Neuron (in vitro differentiated cells): ENCODE measurements at regions not wholly inside any gene's neighbourhood (a gene's known extent, or its start where the extent isn't known, plus 50 kb on each side); places are given as distances from the start of the nearest gene placed in this dataset.

Experiments used
- H2AFZ ChIP-seq: one replicate; pipeline ENCODE4 v1.6.1; 2013; ENCODE audit warnings: low read depth, mild to moderate bottlenecking, inconsistent platforms, low read length, moderate library complexity
- H3K27me3 ChIP-seq: one replicate; pipeline ENCODE4 v1.6.1; 2013; ENCODE audit warnings: low read length; ENCODE audit not compliant: insufficient read depth
- H3K36me3 ChIP-seq: one replicate; pipeline ENCODE4 v1.6.1; 2013; ENCODE audit warnings: low read length; ENCODE audit not compliant: insufficient read depth
- H3K4me1 ChIP-seq: one replicate; pipeline ENCODE4 v1.6.1; 2013; ENCODE audit warnings: low read length; ENCODE audit not compliant: insufficient read depth
- H3K4me3 ChIP-seq: 2 replicates; pipeline ENCODE4 v1.5.1; 2013; ENCODE audit warnings: mild to moderate bottlenecking, low read length, moderate library complexity
- H3K9me3 ChIP-seq: one replicate; pipeline ENCODE4 v1.6.1; 2013; ENCODE audit warnings: low read length

DNA sequence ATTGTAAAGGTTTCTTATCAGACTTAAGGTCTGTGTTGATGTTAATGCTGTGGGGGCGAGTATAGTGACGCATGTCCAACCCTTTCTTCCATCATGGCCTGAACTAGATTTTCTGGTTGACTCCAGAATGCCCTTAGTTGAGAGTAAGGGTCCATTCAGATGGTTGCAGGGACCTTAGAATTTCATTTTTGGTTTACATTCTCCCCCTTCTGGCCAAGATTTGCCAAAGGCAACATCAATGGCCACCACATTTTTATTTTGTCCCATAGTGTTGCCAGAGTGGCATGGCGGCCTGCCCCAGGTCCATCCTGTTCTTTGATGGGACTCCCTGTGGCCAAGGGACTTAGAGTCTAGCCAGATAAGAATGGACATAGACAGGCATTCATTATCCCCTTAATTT, 368.5 kb downstream of the GPM6A start:
- Histone ChIP-seq H3K4me1 (no peaks in the 10 kb centered on the region), H3K36me3 (no peaks in the 10 kb centered on the region), H3K27me3 (no peaks in the 10 kb centered on the region), H3K9me3 (no peaks in the 10 kb centered on the region), H3K4me3 (no peak overlapping the region), H2AFZ (no peak overlapping the region)

DNA sequence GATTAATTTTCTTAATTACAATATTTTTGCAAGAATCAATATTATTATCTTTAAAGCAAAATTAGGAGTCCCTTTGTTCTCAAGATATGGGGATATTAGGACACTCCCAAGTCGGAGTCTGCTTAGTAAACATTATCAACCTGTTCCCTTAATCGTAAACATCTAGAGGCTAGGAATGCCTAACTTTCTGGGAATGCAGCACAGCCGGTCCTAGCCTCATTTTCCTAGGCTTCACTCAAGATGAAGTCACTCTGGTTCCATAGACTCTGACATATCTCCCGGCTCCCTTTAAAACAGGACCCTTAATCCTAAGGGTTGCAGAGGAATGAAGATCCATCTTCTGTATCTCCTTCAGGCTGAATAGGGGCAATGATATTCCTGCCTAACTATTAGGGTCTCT, 367.6 kb downstream of the GPM6A start:
- no peaks in the 10 kb centered on the region for H3K36me3 ChIP-seq
- no peaks in the 10 kb centered on the region for H3K9me3 ChIP-seq
- H3K27me3 ChIP-seq = no peaks in the 10 kb centered on the region
- no peak overlapping the region for H3K4me3 ChIP-seq
- no peak overlapping the region for H2AFZ ChIP-seq
- no peaks in the 10 kb centered on the region for H3K4me1 ChIP-seq

DNA sequence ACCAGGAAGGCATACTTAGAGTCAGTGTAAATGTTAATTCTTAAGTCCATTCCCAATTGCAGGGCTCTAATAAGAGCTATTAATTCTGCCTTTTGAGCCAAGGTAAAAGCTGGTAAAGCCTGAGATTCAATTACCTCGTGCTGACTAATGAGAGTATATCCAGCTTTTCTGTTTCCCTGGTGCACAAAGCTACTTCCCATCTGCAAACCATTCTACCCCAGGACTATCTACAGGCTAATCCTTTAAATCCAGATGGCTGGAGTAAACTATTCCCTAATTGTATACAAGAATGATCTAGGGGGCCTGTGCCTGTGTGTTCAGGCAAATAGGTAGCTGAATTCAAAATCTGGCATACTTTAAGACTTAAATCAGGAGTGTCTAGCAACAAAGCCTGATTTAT, 365.0 kb downstream of the GPM6A start:
- no peaks in the 10 kb centered on the region for H3K4me1 ChIP-seq

DNA sequence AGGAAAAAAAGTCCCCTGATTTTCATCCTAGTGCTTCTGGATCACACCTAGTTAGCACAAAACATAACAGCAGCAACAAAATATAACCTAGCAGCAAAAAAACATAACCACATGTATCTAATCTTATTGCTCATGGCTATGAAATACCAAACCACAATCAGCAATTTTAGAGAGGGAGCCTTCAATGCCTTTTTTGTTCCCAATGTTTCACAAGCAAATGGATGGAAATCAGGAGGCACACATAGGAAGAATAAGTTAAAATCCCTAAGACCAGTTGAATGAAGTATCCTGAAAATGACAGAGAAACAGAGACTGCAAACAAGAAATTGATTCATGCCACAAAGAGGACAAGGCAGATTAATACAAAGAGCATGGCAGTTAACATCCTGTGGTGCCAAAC, 361.6 kb downstream of the GPM6A start:
- Histone ChIP-seq H3K4me3 (no peak overlapping the region), H3K4me1 (no peaks in the 10 kb centered on the region), H3K9me3 (peaks cover 2% of the 10 kb centered on the region), H2AFZ (no peak overlapping the region), H3K36me3 (no peaks in the 10 kb centered on the region), H3K27me3 (no peaks in the 10 kb centered on the region)

More for the DNA sequence above, 365.0 kb downstream of the GPM6A start:
- no peaks in the 10 kb centered on the region for H3K9me3 ChIP-seq
- H3K4me3 ChIP-seq = no peak overlapping the region
- H2AFZ ChIP-seq = no peak overlapping the region
- H3K27me3 ChIP-seq = no peaks in the 10 kb centered on the region
- H3K36me3 ChIP-seq = no peaks in the 10 kb centered on the region

DNA sequence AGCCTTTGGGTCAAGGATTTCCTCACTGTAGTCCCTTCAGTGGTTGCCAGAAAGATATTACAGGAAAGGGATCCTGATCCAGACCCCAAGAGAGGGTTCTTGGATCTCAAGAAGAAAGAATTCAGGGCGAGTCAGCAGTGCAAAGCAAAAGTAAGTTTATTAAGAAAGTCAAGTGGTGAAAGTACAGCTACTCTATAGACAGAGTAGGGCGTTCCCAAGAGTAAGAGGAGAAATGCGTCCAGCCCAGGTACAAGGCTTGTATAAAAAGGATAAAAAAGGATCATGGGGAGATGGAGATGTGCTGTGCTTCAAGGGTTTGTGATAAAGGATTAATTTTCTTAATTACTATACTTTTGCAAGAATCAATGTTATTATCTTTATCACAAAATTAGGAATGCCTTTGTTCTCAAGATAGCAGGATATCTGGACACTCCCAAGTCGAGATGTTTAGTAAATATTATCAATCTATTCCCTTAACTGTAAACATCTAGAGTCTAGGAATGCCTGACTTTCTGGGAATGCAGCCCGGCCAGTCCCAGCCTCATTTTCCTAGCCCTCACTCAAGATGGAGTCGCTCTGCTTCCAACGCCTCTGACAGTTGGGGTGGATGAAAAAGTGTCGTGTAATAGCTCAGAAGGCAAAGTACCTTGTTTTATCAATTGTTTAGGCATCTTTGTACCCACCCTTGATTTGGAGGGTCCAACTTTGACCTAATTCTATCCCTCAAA, 360.7 kb downstream of the GPM6A start:
- H3K4me1 ChIP-seq = no peaks in the 10 kb centered on the region
- H3K4me3 ChIP-seq = no peak overlapping the region
- no peaks in the 10 kb centered on the region for H3K36me3 ChIP-seq
- H2AFZ ChIP-seq = no peak overlapping the region
- H3K9me3 ChIP-seq = peaks cover 2% of the 10 kb centered on the region
- H3K27me3 ChIP-seq = no peaks in the 10 kb centered on the region

DNA sequence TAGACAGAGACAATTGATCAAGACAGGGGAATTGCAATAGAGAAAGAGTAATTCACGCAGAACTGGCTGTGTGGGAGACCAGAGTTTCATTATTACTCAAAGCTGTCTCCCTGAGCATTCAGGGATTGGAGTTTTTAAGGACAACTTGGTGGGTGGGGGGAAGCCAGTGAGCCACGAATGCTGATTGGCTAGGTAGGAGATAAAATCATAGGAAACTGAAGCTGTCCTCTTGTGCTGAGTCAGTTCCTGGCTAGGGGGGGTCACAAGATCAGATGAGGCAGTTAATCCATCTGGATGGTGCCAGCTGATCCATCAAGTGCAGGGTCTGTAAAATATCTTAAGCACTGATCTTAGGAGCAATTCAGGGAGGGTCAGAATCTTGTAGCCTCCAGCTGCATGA, 358.6 kb downstream of the GPM6A start:
- no peak overlapping the region for H2AFZ ChIP-seq
- no peak overlapping the region for H3K4me3 ChIP-seq
- no peaks in the 10 kb centered on the region for H3K27me3 ChIP-seq
- H3K9me3 ChIP-seq = peaks cover 2% of the 10 kb centered on the region
- no peaks in the 10 kb centered on the region for H3K36me3 ChIP-seq
- H3K4me1 ChIP-seq = no peaks in the 10 kb centered on the region

DNA sequence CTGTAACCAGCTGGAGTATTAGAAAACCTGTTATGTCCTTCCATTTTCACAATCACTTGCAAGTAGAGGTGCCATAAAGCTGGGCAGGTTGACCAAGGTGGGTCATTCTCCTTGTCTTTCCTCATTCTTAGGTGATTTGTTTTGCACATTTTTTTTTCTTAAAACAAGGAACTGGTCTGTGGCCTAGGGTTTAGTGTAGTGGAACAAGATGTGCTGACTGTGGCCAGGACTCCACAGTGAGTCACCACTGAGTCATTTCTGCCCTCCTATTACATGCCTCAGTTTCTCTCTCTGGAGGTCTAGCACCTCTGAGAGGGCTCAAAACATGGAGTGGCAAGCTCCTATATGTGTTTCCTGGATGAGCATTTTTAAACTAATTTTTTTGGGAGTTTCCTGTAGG, 355.9 kb downstream of the GPM6A start:
- Histone ChIP-seq H3K4me3 (no peak overlapping the region), H3K27me3 (no peaks in the 10 kb centered on the region), H2AFZ (no peak overlapping the region), H3K4me1 (no peaks in the 10 kb centered on the region), H3K36me3 (no peaks in the 10 kb centered on the region), H3K9me3 (peaks cover 2% of the 10 kb centered on the region)

DNA sequence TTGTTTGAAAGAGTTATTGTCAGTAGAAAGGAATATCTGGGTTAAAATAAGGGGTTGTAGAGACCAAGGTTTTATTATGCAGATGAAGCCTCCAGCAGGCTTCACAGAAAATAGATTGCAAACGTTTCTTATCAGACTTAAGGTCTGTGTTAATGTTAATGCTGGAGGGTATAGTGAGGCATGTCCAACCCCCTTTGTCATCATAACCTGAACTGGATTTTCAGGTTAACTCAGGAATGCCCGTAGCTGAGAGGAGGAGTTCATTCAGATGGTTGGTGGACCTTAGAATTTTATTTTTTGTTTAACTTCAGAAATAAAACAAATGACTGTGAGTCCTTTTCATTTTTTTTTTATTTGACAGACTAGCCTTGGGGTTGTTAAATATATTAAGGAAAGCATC, 354.1 kb downstream of the GPM6A start:
- H3K36me3 ChIP-seq = no peaks in the 10 kb centered on the region
- H3K27me3 ChIP-seq = no peaks in the 10 kb centered on the region
- peaks cover 2% of the 10 kb centered on the region for H3K9me3 ChIP-seq
- no peak overlapping the region for H3K4me3 ChIP-seq
- H2AFZ ChIP-seq = no peak overlapping the region
- H3K4me1 ChIP-seq = no peaks in the 10 kb centered on the region

DNA sequence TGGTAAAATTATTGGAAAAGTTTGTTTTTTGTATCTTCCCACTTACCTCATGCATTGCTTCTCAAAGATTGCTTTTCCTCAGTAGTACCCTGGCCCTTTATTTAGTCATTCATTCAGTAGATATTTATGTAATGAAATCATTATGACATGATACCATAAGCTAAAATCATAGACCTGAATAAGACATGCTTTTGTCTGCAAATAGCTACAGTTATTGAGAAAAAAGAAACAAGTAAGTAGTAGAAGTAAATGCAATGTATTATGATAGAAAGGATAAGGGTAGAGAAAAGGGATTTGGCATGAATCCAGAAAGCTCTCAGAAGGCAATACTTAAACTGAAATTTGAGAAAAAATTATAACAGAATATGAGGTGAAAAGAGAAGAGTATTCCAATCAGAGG, 352.5 kb downstream of the GPM6A start:
- Histone ChIP-seq H3K9me3 (peaks cover 2% of the 10 kb centered on the region), H3K36me3 (no peaks in the 10 kb centered on the region), H3K27me3 (no peaks in the 10 kb centered on the region), H2AFZ (no peak overlapping the region), H3K4me3 (no peak overlapping the region), H3K4me1 (no peaks in the 10 kb centered on the region)

DNA sequence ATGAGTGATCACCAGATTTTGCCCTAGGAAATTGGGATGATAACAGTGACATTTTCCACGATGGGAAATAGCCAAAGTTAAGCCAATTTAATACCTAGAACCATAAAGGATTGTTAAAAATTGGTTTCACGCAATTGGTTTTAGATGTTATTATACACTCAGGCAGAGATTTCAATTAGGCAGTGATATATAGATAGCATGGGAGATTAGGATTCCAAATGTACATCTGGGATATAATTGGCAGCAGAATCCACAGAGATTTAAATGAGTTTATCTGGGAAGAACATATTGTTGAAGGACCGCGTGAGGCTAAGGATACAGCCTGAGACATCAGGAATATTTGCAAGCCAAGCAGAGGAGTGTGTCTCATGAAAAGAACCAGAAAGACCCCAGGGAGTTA, 351.6 kb downstream of the GPM6A start:
- Histone ChIP-seq H3K27me3 (no peaks in the 10 kb centered on the region), H3K36me3 (no peaks in the 10 kb centered on the region), H3K9me3 (no peaks in the 10 kb centered on the region), H3K4me3 (no peak overlapping the region), H3K4me1 (no peaks in the 10 kb centered on the region), H2AFZ (no peak overlapping the region)

DNA sequence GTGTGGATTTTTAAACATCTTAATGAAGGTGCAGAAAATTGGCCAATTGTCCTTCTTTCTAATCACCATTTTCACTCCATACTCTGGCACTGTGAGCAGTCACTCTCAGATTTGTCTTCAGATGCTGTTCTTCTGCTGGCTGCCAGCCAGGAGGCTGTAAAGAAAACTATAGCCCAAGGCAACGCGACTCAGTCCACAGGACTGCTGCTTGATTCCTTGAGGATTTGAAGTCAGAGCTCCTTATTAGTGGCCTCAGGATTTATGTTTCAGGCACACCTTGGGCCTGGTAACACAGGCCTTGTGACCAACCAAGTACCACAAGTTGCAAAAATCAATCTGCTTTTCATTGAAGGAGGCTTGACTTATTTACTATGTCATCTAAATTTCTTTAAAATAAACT, 342.6 kb downstream of the GPM6A start:
- H2AFZ ChIP-seq = no peak overlapping the region
- H3K4me1 ChIP-seq = no peaks in the 10 kb centered on the region
- H3K27me3 ChIP-seq = no peaks in the 10 kb centered on the region
- no peak overlapping the region for H3K4me3 ChIP-seq
- H3K9me3 ChIP-seq = no peaks in the 10 kb centered on the region
- no peaks in the 10 kb centered on the region for H3K36me3 ChIP-seq

DNA sequence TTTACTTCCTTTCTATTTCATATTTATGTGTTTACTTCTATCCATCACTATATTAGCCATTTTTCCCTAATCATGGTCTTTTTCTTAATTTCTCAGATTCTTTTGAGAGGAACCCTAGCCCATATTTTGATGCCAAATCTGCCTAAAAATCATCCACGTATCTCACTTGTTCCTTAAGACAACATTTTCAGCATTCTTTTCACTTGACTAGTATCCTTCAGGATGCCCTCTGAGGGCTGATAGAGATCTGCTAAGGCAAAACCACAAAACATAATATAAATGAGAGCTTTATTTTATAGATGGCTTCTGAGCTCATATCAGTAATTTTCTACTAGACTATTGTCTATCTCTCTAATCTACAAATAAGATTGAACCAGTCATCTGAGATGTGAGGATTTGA, 341.9 kb downstream of the GPM6A start:
- H3K36me3 ChIP-seq = no peaks in the 10 kb centered on the region
- no peaks in the 10 kb centered on the region for H3K27me3 ChIP-seq
- no peaks in the 10 kb centered on the region for H3K9me3 ChIP-seq
- H2AFZ ChIP-seq = no peak overlapping the region
- H3K4me3 ChIP-seq = no peak overlapping the region
- no peaks in the 10 kb centered on the region for H3K4me1 ChIP-seq

DNA sequence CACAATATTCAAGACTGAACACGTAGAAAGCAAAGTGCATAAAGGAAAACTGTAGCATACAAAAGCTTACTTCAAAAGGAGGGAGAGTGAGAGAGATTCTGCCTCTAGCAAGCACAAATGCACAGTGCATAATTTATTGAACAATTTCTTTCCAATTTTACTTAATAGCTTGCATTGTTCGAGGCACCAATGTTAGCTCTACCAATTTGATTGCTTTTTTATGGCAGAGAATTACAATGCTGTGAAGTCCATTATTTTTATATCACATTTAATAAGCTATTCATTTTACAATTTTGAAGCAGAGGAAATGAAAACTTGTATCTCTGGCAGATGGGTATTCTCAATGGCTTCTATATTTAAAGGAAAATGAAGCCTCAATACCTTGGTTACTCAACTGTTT, 331.7 kb downstream of the GPM6A start:
- Histone ChIP-seq H3K4me1 (no peaks in the 10 kb centered on the region), H3K4me3 (no peak overlapping the region), H2AFZ (no peak overlapping the region), H3K27me3 (no peaks in the 10 kb centered on the region), H3K9me3 (no peaks in the 10 kb centered on the region), H3K36me3 (no peaks in the 10 kb centered on the region)

DNA sequence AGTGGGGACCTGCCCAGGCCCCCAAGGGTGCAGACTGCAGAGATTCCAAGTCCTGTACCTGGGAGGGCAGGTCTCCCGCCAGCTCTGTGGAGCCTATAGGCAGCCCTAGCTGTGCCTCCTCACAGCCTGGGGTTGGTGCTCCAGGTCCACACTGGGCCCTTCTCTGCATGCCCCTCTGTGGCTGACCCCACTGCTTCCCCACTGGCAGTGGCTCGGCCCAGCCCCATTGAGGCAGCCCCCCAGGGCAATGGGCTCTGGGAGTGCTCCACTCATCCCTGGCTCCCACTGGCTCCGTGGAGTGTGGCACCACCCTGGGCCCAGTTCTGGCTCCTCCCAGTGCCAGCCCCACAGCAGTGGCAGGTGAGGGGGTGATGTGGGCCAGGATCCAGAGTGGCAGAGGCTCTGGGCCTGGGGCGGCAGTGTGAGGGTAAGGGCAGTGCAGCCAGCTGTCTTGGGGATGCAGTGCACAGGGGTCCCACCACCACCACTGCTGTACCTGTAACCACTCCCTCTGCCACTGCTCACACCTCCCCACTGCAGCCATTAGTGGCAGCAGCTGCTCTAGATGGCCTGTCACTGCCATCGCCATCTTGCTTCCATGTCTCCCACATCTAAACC, 312.2 kb downstream of the GPM6A start:
- Histone ChIP-seq H2AFZ (no peak overlapping the region), H3K27me3 (no peaks in the 10 kb centered on the region), H3K4me1 (no peaks in the 10 kb centered on the region), H3K4me3 (no peak overlapping the region), H3K9me3 (no peaks in the 10 kb centered on the region), H3K36me3 (no peaks in the 10 kb centered on the region)
